ENCODE measurements at regions not wholly inside any gene's neighbourhood (a gene's known extent, or its start where the extent isn't known, plus 50 kb on each side); places are given as distances from the start of the nearest gene placed in this dataset.

DNA sequence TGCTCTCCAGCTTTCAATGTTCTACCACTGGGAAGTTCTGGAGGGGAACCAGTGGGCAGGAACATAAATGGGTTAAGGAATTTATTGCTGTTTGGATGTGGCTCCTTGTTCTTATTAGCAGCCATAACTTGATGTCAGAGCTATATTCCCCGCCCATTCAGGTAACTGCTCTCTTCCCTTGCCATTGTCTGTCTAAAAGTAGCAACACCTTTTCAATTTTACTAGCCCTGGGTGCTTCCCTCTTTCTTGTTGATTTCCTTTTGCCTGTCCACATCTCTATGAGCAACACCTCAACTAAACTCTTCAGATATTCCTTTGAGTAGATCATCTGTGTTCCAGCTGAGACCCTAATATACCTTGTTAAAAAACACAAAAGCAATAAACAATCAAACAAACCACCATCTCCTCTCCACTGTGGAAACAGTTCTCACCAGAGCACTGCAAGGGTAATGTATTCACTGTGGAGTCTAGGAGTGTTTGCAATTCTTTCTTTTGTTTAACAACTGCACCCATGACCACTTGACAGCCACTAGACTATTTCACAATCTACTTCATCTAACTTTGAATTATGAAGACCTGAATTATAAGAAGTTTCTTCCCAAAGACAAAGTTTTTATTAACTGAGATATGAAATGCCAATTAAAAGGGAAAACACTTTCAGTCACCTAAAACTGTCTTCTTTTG lies 436.7 kb downstream of the IPMK start:
- POLR2A ChIA-PET (ENCODE audit: low non-redundant PET): no interaction called here
- CTCF ChIA-PET: no interaction called here
- no peak overlapping the region for H3K27ac ChIP-seq
- TF ChIP-seq CTCF (conservative IDR thresholded peaks at IDR 0.05; ENCODE audit: low read depth): no peak
- no peak for DNase-seq (ENCODE audit: low spot score)

DNA sequence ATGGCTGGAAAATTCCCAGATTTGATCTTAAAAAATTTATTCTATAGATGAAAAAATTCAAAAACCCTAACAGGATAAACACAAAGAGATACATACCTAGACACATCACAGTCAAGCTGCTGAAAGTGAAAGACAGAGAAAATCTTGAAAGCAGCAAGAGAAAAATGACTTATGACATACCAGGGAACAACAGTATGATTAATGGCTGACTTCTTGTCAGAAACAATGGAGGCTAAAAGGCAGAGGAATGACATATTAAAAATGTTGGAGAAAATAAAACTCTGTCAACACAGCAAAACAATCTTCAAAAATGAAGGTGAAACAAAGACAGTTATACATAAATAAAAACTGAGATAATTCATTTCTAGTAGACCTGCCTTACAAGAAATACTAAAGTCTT lies 442.7 kb downstream of the IPMK start:
- CTCF ChIA-PET: no interaction called here
- TF ChIP-seq CTCF (conservative IDR thresholded peaks at IDR 0.05; ENCODE audit: low read depth): no peak
- no peak for DNase-seq (ENCODE audit: low spot score)
- H3K27ac ChIP-seq: no peak overlapping the region
- POLR2A ChIA-PET (ENCODE audit: low non-redundant PET): no interaction called here

DNA sequence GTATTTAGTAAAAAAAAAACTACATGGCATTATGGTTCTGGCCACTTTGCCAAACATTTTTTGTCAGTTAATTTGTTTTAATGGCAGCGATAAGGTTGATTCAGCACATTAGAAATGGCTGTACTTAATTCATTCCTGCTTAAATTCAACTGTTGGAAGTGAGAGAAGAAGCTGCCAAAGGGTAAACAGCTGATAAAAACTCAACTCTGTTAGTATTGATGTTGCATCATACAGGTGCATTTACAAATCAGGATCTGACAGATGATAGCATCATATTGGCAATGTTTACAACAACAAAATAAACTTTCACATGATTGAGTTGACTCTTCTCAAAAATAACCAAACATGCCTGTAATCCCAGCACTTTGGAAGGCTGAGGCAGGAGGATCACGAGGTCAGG lies 444.3 kb downstream of the IPMK start:
- ChIA-PET CTCF (no interaction called here), POLR2A (ENCODE audit: low non-redundant PET) (no interaction called here)
- no peak overlapping the region for H3K27ac ChIP-seq
- no peak for DNase-seq (ENCODE audit: low spot score)
- no peak for TF ChIP-seq CTCF (conservative IDR thresholded peaks at IDR 0.05; ENCODE audit: low read depth)

DNA sequence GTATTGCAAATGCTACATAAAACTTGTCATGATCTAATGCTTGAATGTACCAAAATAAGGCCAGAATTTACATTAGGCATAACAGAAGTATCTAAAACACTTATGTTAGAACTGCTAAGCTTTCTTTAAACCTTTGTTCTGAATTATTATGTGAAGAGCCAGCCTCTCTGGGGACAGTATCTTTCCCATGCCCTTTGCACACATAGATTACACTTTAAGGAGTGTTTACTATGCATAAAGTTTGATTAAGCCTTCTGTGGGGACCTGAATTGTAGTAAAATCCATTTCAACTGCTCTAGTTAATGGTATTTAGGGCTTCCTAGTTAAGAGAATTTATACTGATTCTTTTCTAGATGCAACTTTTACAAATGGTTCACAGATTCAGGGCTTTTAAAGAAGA lies 444.7 kb downstream of the IPMK start:
- no peak for DNase-seq (ENCODE audit: low spot score)
- TF ChIP-seq CTCF (conservative IDR thresholded peaks at IDR 0.05; ENCODE audit: low read depth): no peak
- ChIA-PET CTCF (interaction anchor here (0.5 kb wide), 1 partner anchor 52 kb away, joined by 4 read pairs; no protein-coding TSS in a partner anchor), POLR2A (ENCODE audit: low non-redundant PET) (no interaction called here)
- H3K27ac ChIP-seq: no peak overlapping the region

GRCh38 chr10:57818522-57818921 lies 449.2 kb downstream of the IPMK start:
- H3K27ac ChIP-seq: no peak overlapping the region
- TF ChIP-seq CTCF (conservative IDR thresholded peaks at IDR 0.05; ENCODE audit: low read depth): no peak
- POLR2A ChIA-PET (ENCODE audit: low non-redundant PET): no interaction called here
- CTCF ChIA-PET: interaction anchor here (0.8 kb wide), 1 partner anchor 11 kb away, joined by 3 read pairs; no protein-coding TSS in a partner anchor
- DNase-seq (ENCODE audit: low spot score): no peak

DNA sequence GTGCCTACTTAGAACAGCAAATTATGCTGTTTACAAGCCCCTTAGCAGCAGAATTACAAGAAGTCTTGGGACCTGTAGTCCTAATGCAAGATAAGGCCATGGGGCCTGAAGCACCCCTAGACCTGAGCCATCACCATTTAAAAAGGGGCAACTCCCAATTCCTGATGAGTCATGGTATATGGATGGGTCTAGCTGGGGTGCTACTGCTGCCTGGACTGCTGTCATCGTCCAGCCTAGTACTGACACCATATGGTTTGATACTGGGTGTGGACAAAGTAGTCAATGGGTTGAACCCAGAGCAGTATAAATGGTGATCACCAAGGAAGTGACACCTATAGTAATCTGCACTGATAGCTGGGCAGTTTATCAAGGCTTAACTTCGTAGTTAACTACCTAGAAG lies 450.0 kb downstream of the IPMK start:
- no peak for TF ChIP-seq CTCF (conservative IDR thresholded peaks at IDR 0.05; ENCODE audit: low read depth)
- DNase-seq (ENCODE audit: low spot score): no peak
- POLR2A ChIA-PET (ENCODE audit: low non-redundant PET): no interaction called here
- H3K27ac ChIP-seq: no peak overlapping the region
- CTCF ChIA-PET: no interaction called here
